ENCODE measurements at regions not wholly inside any gene's neighbourhood (a gene's known extent, or its start where the extent isn't known, plus 50 kb on each side); places are given as distances from the start of the nearest gene placed in this dataset.
A peak's percentile ranks its signal among the peaks of the same experiment; 100 is the strongest.

GRCh38 chr16:13864689-13865088 lies 55.3 kb upstream of the ERCC4 start:
- no peaks in the 10 kb centered on the region for H3K27me3 ChIP-seq
- H3K4me3 ChIP-seq, result no peak overlapping the region
- H3K36me3 ChIP-seq (replicated peaks in 1 of 2; ENCODE audit: insufficient read depth in 1 of 2, low read depth in 2 of 2), result no peaks in the 10 kb centered on the region
- no peak overlapping the region for H3K27ac ChIP-seq
- no peak for TF ChIP-seq POLR2A (IDR thresholded peaks at IDR 0.05)
- TF ChIP-seq, protein P1, sequence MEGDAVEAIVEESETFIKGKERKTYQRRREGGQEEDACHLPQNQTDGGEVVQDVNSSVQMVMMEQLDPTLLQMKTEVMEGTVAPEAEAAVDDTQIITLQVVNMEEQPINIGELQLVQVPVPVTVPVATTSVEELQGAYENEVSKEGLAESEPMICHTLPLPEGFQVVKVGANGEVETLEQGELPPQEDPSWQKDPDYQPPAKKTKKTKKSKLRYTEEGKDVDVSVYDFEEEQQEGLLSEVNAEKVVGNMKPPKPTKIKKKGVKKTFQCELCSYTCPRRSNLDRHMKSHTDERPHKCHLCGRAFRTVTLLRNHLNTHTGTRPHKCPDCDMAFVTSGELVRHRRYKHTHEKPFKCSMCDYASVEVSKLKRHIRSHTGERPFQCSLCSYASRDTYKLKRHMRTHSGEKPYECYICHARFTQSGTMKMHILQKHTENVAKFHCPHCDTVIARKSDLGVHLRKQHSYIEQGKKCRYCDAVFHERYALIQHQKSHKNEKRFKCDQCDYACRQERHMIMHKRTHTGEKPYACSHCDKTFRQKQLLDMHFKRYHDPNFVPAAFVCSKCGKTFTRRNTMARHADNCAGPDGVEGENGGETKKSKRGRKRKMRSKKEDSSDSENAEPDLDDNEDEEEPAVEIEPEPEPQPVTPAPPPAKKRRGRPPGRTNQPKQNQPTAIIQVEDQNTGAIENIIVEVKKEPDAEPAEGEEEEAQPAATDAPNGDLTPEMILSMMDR (IDR thresholded peaks at IDR 0.05), result no peak
- ATAC-seq (no peak), DNase-seq (no peak)
- peaks cover 6% of the 10 kb centered on the region for H3K4me1 ChIP-seq
- intact Hi-C loops (cut with DNase I), result loop anchor here (10.0 kb wide), 1 partner anchor 50 kb away; no protein-coding TSS in a partner anchor
- WGBS, 2 donors, result 52 to 58% methylated on average over 4 of the region's 4 CpGs
- H3K9me3 ChIP-seq, result no peaks in the 10 kb centered on the region

GRCh38 chr16:13866073-13866472 lies 53.9 kb upstream of the ERCC4 start:
- H3K27ac ChIP-seq, result no peak overlapping the region
- 3 to 8% methylated on average over 8 of the region's 8 CpGs for WGBS, 2 donors
- DNase-seq (peak; percentile 88 to 93 (median 92)), ATAC-seq (peak; percentile 98)
- H3K36me3 ChIP-seq (replicated peaks in 1 of 2; ENCODE audit: insufficient read depth in 1 of 2, low read depth in 2 of 2), result no peaks in the 10 kb centered on the region
- H3K9me3 ChIP-seq, result no peaks in the 10 kb centered on the region
- intact Hi-C loops (cut with DNase I), result loop anchor here (10.0 kb wide), 1 partner anchor 49 kb away; no protein-coding TSS in a partner anchor
- no peak overlapping the region for H3K4me3 ChIP-seq
- peaks cover 6% of the 10 kb centered on the region for H3K4me1 ChIP-seq
- H3K27me3 ChIP-seq, result no peaks in the 10 kb centered on the region
- TF ChIP-seq, protein P1 (IDR thresholded peaks at IDR 0.05), result peak; percentile 62 to 92 (median 87)
- TF ChIP-seq POLR2A (IDR thresholded peaks at IDR 0.05), result no peak
